GM06990 (cell line): ENCODE measurements at regions not wholly inside any gene's neighbourhood (a gene's known extent, or its start where the extent isn't known, plus 50 kb on each side); places are given as distances from the start of the nearest gene placed in this dataset.

Experiments used
- DNase-seq: peaks from one replicate; pipeline ENCODE4 v3.0.0-alpha.2; 2011; ENCODE audit not compliant: insufficient read length; ENCODE audit errors: extremely low read depth
- H3K27me3 ChIP-seq: replicated peaks from 2 replicates; pipeline ENCODE4 v1.6.0; 2011; ENCODE audit warnings: low read length; ENCODE audit not compliant: control insufficient read depth, insufficient read depth
- H3K36me3 ChIP-seq: 2 replicates; pipeline ENCODE4 v1.5.1; 2011; ENCODE audit warnings: low read length; ENCODE audit not compliant: control insufficient read depth, insufficient read depth
- H3K4me3 ChIP-seq: replicated peaks from 2 replicates; pipeline ENCODE4 v1.5.1; 2011; ENCODE audit warnings: low read depth, mild to moderate bottlenecking, control low read depth, low read length
- CTCF ChIP-seq: IDR thresholded peaks from 2 replicates; pipeline ENCODE4 v1.5.1; 2011; ENCODE audit warnings: low read length, control low read depth, mild to moderate bottlenecking, inconsistent platforms; ENCODE audit not compliant: insufficient read depth, poor library complexity, severe bottlenecking

- H3K4me3 ChIP-seq = no peak overlapping the region
- no peak for TF ChIP-seq CTCF
- no peaks in the 10 kb centered on the region for H3K27me3 ChIP-seq
- DNase-seq = no peak
- H3K36me3 ChIP-seq = no peaks in the 10 kb centered on the region
These were observed 144.6 kb upstream of the TP63 start for GRCh38 chr3:189486556-189486955.

DNA sequence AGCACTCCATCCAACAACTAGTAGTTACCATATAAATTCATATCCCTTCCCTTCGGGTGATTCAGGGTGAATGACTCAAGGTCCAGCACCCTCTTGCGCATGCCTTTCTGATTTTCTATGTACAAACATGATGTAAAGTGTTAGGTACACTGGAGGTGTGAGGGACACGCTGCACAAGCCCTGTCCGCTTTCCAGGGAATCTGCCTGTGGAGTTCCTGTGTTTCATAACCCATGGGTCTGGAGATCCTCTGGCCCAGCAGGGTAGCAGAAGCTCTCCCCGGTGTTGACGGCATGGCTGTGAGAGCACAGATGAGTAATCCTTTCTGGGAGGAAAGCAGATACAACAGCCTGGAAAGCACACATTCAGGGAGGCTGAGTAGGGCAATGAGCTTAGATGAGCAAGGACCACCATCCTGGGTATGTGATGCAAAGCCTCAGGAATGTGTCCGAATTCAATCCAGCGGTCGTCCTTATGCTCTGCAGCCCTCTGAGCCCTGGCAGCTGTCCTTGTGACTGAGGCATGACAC, 142.9 kb upstream of the TP63 start:
- no peak for DNase-seq
- TF ChIP-seq CTCF = no peak
- Histone ChIP-seq H3K4me3 (no peak overlapping the region), H3K27me3 (no peaks in the 10 kb centered on the region), H3K36me3 (no peaks in the 10 kb centered on the region)

DNA sequence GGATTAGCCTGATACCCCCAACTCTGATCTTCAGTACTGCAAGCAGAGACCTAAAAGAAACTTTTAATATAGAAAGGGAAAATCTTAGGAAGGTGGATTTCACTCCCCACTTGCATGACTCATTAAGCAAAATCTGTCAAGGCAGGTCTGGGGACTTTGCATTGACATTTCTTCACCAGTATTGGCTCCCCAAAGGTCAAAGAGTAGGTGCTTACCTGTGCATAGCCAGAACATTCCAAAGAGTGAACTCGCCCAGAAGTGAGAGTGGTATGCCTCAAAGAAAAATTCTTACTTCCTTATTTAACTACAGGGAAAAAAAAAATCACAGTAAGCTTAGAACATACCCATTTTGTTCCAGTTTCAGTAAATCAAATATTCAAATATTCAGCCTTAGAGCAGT, 140.9 kb upstream of the TP63 start:
- Histone ChIP-seq H3K27me3 (no peaks in the 10 kb centered on the region), H3K36me3 (no peaks in the 10 kb centered on the region), H3K4me3 (no peak overlapping the region)
- no peak for TF ChIP-seq CTCF
- DNase-seq = no peak

DNA sequence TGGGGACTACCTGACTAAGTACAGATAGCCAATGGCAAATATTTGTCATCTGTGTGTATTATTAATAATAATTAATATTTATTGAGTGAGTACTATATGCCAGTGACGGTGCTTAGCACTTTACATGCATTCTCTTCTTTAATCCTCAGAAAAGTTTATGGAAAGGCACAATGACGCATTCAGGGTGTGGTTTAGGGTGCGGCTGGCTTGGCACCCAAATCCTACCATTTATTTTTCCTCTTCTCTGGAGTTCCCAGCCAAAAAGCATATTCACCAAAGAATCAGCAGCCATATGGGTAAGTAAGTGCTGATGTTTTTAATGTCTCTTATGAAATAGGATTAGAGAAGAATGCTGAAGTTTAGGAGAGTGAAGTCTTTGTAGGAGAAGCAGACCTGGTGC, 140.4 kb upstream of the TP63 start:
- TF ChIP-seq CTCF = no peak
- no peaks in the 10 kb centered on the region for H3K27me3 ChIP-seq
- H3K36me3 ChIP-seq = no peaks in the 10 kb centered on the region
- DNase-seq = no peak
- H3K4me3 ChIP-seq = no peak overlapping the region

DNA sequence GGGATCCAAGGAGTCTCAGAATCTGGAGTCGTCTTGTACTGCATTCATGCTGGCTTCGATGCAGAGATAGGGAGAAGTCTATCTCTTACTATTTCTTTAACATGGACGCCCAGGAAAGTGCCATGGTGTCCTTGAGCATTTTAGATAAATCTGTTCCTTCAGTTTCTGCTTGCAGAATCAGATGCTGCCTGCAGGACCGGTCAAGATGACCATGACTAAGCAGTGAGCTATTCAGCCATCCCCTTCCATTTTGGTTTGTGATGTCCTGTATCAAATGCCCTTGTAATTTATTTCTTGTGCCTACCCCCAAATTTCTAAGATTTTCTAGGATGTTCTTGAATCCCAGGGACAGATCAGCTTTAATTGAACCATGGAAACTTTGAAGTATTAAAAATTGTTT, 139.4 kb upstream of the TP63 start:
- no peak overlapping the region for H3K4me3 ChIP-seq
- DNase-seq = no peak
- no peak for TF ChIP-seq CTCF
- no peaks in the 10 kb centered on the region for H3K36me3 ChIP-seq
- no peaks in the 10 kb centered on the region for H3K27me3 ChIP-seq

GRCh38 chr3:189493271-189493670, 137.9 kb upstream of the TP63 start:
- no peak for TF ChIP-seq CTCF
- Histone ChIP-seq H3K27me3 (no peaks in the 10 kb centered on the region), H3K4me3 (no peak overlapping the region), H3K36me3 (no peaks in the 10 kb centered on the region)
- no peak for DNase-seq
